COLO668 (cell line): ENCODE measurements at regions not wholly inside any gene's neighbourhood (a gene's known extent, or its start where the extent isn't known, plus 50 kb on each side); places are given as distances from the start of the nearest gene placed in this dataset.
"Not testable (repeated sequence)": the region's sequence is repeated elsewhere in the genome, so short reads cannot be mapped to it uniquely, and the experiment has no call there.

Experiments used
- DNase-seq: peaks from one replicate; lab custom pipeline; 2025; ENCODE audit not compliant: unreplicated experiment; lab: John Stamatoyannopoulos, UW

- DNase-seq = no peak
Measured at GRCh38 chr6:67458265-67458664, 1176.8 kb upstream of the ADGRB3 start.

- no peak for DNase-seq
Measured at GRCh38 chr6:67451874-67452273, 1183.2 kb upstream of the ADGRB3 start.

GRCh38 chr6:67450641-67451040 is 1184.4 kb upstream of the ADGRB3 start:
- DNase-seq = no peak

- DNase-seq = no peak
Measured at GRCh38 chr6:67449602-67450001, 1185.5 kb upstream of the ADGRB3 start.

GRCh38 chr6:67433124-67433523 is 1202.0 kb upstream of the ADGRB3 start:
- no peak for DNase-seq

DNA sequence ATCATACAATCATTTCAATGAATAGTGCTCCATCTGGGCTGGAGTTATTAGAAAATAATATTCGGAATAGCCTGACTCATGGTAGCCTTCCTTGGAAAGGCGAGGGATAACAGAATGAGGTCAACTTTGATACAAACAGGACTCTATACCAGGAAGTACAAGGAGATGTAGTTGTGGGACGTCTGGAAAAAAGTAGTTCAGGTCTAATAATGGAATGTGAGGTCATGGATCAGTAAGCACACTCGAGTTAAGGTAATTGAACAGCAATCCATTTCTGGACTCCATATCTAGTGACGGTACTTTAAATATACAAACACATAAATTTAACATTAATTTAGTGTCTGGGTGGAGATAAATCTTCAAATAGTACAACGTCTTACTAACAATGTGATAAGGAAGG is 1204.0 kb upstream of the ADGRB3 start:
- DNase-seq = no peak

- not testable (repeated sequence) for DNase-seq
Measured at GRCh38 chr6:67426686-67427085, 1208.4 kb upstream of the ADGRB3 start.

DNA sequence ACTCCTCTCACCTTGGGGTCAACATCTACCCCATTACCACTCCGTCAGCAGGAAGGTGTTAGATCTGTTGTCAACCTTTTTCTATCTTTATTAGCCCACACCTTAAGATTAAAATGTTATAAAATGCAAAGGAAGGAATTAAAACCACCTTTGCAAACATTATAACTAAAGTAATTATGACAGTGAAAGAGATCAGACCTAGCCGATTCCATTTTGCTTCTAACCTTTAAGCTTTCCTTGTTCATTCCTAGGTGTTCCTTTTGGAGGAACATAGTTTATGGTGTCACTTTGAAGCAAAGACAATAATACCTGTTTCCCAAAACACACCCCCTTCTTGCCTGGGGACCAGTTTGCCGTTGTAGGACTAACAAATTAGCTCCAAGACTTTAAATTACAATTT is 1223.0 kb upstream of the ADGRB3 start:
- DNase-seq = no peak

- DNase-seq = no peak
Measured at GRCh38 chr6:67411036-67411435, 1224.0 kb upstream of the ADGRB3 start.

- no peak for DNase-seq
Measured at GRCh38 chr6:67394254-67394653, 1240.8 kb upstream of the ADGRB3 start.

DNA sequence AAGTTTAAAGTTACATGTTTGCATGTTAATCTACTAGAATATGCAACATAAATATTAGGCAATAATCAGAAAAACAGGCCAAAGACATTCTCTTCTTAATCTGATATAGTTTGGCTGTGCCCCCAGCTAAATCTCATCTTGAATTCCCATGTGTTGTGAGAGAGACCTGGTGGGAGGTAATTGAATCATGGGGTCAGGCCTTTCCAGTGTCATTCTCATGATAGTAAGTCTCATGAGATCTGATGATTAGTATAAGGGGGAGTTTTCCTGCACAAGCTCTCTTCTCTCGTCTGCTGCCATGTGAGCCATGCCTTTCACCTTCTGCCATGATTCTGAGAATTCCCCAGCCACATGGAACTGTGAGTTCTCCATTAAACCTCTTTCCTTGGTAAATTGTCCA is 1241.7 kb upstream of the ADGRB3 start:
- DNase-seq = no peak

GRCh38 chr6:67391955-67392354 is 1243.1 kb upstream of the ADGRB3 start:
- no peak for DNase-seq

DNA sequence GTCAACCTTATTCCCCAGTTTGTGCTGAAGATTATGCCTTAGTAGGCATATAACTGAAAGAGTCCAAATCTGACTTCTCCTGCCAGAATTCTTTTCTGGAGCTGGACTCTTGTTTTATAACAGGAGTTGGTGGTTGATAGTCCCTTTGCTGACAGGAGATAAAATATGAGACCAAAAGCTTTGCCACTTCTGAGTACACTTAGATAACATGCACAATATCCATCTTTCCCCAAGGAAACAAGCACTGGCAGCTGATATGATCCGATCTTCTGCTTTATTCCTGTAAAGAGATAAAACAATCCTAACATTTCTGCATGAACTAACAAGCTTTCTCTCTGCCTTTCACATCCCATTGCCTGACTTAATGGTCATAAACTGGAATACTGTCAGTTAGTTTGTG is 1265.4 kb upstream of the ADGRB3 start:
- no peak for DNase-seq

DNA sequence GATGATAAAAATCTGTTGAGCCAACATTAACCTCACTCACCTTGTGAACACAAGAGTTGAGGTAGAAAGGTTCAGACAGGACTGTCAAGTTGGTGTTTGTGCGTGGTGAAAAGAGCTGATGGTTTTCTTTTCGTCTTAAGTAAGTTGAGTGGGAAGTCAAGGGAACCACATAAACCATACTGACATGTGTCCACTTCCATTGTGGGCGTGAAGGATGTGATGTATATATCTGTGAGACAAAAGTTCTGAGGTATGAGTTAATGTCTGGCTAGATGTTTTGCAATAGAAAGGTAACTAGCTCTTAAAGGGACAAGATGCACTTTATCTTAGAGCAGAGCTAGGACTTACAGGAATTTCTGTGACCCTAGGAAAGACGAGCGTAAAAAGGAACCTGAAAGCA is 1272.1 kb upstream of the ADGRB3 start:
- DNase-seq = no peak

DNA sequence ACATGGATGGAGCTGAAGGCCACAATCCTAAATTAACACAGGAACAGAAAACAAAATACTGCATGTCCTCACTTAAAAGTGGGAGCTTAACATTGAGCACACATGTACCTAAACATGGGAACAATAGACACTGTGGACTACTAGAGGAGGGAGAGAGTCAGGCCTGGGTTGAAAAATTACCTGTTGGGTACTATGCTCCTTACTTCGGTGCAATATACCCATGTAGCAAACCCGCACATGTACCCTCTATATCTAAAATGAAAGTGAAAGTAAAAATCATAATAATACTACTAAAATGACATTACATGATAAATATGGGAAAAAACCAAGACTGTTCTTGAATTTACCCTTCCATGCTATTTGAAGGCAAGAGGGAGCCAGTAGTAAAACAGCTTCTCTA is 1273.8 kb upstream of the ADGRB3 start:
- DNase-seq = no peak

DNA sequence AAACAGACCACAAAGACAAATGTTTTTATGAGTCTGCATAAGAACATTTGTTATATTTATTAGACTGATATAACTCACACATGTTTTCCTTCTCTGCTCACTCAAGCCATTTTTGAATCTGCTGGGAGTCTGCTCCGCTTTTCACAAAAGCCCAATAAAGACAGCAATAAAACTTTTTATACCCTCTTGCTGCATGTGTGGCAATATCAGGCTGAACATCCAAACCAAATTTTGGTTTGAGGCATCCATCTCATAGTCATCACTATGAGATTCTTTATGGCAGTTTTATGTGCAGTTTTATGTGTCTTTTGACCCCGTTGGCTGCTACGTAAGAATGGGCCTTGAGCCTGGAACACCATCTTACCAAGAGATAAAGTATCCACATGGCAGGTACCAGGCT is 1276.8 kb upstream of the ADGRB3 start:
- DNase-seq = no peak

DNA sequence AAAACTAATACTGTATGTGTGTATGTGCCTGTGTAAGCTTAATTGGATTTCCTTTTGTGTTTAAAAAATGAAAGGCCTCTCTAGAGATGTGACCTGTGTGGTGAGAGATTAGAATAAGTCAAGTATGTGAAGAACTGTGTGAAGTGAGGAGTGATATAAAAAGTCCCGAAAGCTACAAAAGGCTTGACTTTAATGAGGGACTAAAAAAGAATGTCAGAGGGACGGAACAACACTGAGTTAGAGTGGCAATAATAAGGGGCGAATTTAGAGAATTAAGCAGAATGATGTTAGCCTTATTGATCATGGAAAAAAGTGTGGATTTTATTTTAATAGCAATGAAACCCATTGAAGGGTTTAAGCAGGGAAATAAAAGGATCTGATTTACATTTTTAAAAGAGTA is 1281.2 kb upstream of the ADGRB3 start:
- DNase-seq = no peak

DNA sequence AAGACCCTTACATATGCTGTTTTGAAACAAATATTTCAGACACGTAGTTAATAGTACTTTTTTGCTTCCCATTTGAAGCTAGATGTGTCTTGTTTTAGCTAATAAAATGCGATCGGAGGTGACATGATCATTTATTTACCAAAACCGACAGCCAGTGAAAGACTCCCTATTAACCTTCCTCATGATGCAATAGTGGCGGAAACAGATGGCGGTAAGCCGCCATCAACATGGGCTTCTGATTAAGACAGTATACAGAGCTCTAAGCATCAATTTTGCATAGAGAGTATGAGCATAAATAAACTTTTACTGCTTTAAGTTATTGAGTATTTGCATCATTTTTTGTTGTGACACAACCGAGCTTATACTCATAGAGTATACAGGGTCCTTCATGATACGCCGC is 1282.4 kb upstream of the ADGRB3 start:
- no peak for DNase-seq

- no peak for DNase-seq
Measured at GRCh38 chr6:67350729-67351128, 1284.4 kb upstream of the ADGRB3 start.

DNA sequence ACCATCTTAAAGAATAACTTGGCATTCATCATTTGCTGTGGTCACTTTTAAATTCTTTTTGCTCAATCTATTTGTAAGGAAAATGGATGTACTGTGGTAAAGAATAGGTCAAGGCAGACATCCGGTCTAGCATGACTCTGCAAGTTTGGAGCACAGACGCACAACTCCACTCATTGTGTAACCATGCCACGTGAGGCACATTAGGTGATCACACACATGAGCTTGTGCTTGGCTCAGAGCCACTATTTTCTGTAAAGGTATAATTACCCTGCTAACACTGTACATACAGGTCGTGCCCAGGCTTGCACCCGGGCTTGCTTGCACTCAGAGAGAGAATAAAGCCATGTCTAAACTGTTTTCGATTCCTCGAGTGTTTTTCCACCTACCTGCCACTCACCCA is 1289.1 kb upstream of the ADGRB3 start:
- DNase-seq = peak; percentile 6

DNA sequence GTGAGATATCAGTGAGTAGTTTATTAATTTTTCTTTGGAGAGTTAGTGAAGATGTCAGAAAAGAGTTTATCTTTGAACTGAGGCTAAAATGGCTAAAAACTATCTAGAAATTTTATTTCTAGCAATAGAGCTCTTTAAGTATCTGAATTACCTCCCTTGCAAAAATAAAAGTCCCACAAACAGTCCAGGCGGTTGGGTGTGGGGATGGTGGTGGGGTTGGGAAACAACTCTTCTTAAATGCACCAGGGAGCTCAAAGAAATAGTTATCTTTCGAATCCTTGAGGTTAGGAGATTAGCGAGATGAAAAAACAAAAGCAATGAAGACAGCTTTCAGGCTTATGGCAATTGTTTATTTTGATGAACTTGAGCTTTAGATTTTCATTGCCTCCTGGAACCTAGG is 1299.1 kb upstream of the ADGRB3 start:
- no peak for DNase-seq

- no peak for DNase-seq
Measured at GRCh38 chr6:67331304-67331703, 1303.8 kb upstream of the ADGRB3 start.

DNA sequence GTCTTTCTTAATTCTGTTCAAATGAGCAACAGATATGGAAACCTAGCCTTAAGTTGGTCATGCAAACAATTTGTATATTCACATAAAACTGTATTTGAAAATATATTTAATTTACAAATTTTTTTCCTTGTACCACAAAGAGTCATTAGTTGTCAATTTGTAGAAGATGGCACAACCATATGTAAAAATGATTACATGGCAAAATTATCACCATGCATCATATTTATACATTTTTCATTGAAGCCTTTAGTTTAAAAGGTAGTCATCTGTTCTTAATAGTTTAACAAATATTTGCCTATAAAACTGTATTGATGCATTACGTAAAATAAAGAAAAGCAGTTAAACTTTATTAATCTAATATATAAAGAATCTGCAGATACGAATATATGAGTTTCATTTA is 1306.8 kb upstream of the ADGRB3 start:
- no peak for DNase-seq

- no peak for DNase-seq
Measured at GRCh38 chr6:67300430-67301040, 1334.5 kb upstream of the ADGRB3 start.
